ENCODE measurements at regions not wholly inside any gene's neighbourhood (a gene's known extent, or its start where the extent isn't known, plus 50 kb on each side); places are given as distances from the start of the nearest gene placed in this dataset.
"Not testable (repeated sequence)": the region's sequence is repeated elsewhere in the genome, so short reads cannot be mapped to it uniquely, and the experiment has no call there.

DNA sequence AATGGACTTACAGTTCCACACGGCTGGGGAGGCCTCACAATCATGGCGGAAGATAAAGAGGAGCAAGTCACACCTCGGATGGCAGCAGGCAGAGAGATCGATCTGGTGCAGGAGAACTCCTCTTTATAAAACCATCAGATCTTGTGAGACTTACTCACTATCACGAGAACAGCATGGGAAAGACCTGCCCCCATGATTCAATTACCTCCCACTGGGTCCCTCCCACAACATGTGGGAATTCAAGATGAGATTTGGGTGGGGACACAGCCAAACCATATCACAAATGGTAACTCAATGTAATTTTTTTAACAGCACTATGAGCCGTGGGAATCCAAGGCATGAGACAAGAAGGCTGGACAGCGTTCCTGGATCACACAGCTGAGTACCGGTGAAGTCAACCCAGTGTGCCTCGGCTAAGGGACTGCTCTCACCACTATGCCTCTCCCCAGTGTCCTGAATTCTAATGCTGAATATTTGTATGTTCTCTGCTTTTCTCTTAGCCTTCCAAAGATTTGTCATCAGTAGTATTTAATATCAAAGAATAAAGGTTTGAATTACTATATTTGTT is 84.3 kb downstream of the IRS2 start:
- not testable (repeated sequence) for DNase-seq (ENCODE audit: low read depth)

DNA sequence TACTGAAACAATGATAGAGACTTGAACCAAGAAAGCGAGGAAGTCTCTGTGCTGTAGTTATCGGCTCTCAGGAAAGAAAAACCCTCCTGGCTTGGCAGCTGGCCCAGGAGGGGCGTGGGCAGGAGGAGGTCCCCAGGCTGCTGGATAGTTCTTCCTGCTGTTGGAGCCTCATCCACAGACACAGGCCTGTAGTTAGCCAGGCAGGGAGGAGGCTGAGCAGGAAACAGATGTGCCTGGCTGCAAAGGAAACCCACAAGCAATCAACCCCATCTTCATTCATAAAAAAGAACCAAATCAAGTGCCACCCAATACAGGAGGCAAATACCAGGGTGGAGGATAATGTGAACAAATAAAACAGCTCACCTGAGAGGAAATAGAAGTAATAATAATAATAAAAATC is 86.2 kb downstream of the IRS2 start:
- peak; percentile 54 for DNase-seq (ENCODE audit: low read depth)

DNA sequence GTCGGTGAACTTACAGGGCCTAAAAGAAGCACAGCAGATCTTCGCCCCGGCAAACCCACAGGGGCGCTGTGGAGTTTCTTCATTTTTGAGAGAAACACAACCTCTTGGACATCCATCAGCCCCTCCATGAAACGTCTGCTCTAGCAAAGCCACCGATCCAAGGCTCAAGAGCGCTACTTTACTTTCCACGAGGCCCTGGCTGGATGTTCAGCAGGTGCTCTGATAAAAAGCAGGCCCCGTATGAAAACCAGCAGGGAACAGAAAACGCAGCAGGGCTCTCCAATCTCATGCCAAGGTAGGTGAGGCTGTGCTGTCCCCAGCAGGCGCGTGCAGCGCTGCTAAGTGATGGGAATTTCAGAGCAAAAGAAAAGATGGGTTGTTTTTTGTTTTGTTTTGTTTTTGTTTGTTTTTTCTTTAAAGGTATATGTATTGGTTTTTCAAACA is 86.7 kb downstream of the IRS2 start:
- no peak for DNase-seq (ENCODE audit: low read depth)

DNA sequence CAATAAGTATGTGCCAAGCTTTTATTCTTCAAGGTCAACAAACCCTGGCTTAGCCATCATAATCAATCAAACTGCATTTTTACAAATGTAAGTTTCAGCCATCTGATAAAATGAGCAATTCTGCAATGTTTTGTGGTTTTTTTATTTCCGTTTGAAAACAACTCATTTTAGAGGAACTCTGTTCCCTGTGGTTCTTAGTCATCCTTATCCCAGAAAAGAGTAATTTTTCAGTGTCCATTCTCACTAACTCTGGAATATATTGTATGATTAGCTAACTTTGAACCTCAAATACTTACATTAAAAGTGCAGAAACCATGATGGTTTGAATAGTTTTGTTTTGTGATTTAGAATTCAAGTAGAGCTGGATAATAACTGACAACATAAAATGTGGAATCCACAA is 87.6 kb downstream of the IRS2 start:
- peak; percentile 65 for DNase-seq (ENCODE audit: low read depth)

DNA sequence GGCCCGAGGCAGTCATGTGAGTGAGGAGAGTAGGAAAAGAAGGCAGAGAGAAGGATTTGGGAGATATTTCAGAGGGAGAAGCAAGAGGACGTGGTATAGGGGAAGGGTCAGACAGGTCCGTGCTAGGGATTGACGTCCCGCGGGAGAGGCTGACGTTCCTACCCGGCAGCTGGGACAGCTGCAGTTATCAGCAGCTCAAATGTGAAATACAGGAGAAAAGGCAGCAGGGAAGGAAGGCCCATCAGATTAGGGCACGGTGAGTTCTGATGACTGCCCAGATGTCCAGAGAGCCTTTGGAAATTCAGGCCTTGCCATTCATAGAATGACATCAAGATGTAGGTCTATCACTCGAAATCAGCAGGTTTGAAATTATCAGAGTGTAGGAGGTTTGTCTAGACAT is 88.4 kb downstream of the IRS2 start:
- DNase-seq (ENCODE audit: low read depth) = no peak

DNA sequence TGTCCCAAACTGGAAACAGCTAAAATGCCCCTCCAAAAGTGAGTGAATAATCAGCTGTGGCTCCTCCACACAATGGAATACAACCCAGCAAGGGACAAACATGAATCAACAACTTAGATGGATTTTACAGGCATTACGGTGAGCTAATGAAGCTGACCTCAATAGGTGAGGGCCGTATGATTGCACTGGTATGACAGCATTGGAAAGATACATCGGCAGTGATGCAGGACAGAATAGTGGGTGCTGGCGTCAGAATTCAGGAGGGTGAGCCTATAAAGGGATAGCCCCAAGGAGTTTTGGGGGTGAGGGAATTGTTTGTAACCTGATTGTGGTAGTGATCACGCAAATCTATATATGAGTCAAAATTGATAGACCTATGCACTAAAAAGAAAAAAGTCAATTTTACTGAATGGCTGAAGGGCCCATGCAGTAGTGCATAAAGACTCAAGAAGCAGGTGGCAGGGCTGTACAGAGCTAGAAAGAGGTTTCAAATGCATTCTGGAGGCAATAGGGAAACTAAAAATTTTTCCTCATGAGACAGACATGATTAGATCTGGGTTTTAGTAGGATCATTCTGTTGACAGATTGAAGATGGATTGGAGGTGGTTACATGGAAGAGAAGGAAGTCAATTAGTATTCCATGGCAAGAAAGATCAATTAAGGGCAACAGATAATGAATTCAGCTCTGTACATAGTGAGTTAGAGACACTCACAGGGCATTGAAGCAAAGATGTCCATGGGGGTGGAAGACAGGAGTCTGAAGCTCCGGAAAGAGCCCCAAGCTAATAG is 90.8 kb downstream of the IRS2 start:
- no peak for DNase-seq (ENCODE audit: low read depth)

DNA sequence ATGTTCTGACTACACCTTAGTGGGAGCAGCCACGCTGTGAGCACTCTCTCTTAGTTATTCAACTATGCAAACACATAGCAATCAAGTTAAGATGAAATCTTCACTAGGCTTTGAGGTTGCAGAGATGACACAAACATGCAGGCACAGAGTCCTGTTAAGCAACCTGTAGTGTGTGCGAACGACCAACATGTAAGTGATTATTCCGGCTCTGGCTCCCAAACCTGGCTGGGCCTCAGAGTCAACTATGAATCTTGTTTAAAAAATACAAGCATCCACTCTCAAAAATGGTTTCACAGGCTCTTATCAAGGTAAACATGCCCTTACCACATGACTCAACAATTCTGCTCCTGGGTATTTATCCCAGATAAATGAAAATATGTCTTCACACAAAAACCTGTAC is 91.4 kb downstream of the IRS2 start:
- DNase-seq (ENCODE audit: low read depth) = no peak

DNA sequence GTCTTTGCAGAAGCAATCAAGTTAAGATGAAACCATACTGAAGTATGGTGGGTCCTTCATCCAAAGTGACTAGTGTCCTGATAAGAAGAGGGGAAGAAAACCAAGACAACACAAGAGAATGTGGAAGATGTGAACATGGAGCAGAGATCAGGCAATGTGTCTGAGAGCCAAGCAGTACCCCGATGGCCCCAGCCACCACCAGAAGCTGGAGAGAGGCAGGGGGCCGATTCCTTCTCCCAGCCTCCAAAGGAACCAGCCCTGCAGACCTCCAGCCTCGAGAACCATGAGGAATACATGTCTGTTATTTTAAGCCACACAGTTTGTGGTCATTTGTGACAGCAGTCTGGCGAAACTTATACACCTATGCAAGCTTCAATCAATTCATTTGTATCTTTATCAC is 93.2 kb downstream of the IRS2 start:
- no peak for DNase-seq (ENCODE audit: low read depth)

DNA sequence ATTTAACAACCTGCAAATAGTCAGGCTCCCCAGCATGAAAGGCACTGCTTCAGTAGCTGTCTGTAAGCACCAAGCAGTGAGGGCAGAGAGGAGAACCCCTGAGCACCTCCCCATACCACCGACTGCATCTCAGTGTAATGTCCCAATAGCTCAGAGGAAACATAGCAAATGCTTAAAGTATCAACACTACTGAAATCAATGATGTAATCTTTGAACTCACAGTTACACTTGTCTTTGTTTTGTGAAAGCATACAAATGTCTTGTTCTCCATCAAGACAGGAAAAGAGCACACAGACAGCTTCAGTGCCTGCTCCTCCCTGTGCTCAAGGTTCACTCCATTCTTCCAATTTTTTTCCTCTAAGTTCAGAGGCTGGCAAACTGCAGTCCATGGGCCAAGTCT is 94.7 kb downstream of the IRS2 start:
- no peak for DNase-seq (ENCODE audit: low read depth)

DNA sequence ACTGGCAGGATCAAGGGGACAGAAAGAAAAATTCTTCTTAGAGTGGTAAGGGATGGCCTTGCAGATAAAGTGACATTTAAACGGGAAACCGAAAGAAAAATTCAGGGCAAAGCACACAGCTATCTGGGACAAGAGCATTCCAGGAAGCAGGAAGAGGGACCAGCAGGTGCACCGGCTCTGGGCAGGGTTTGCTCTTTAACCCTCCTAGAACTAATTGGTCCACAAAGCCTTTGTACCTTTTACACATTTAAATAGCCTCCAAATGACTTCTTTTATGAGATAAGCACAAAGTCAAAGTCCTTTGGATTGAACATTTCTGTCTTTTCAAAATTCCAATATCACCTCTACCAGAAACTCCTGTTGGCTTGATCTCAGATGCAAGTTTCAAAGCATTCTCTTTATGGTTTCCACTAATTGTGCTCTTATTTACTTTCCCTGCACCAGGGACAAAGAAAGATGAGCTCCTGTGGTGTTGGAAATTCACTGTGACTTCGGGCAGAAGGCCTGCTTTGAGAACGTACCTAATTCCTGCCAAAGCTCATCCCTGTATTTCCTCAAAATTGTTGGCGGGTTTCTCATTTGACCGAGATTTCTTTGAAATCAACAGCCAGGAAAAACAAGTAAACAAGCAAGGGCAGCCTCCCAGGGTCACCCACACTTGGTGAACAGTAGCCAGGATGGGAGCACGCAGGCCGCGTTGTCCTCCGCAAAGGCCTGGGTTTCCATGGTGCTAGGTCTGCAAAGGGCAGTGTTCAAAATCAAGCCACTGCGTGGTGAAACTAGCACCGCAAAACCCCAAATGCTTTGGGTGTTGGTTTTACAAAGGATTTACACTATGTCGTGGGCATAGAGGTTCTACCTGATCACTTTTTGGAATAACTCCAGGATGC is 98.6 kb downstream of the IRS2 start:
- DNase-seq (ENCODE audit: low read depth) = no peak

DNA sequence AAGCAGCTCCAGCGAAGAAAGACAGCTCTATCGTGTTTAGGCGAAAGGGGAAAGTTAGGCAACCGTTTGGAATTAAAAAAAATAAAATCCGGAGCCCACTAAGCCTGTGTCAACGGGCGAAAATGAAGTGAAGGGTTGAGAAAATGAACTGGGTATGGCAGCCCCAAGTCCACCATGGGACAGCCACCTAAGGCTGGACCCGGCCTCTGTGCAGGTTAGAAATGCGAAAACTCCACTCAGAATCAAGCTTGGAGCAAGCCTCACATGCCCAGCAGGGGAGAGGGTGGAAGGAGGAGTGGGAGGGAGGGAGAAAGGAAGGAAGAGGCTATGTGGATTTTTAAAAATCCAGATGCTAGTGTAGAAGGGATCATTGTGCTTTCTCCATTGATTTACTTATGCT is 101.2 kb downstream of the IRS2 start:
- DNase-seq (ENCODE audit: low read depth) = no peak

DNA sequence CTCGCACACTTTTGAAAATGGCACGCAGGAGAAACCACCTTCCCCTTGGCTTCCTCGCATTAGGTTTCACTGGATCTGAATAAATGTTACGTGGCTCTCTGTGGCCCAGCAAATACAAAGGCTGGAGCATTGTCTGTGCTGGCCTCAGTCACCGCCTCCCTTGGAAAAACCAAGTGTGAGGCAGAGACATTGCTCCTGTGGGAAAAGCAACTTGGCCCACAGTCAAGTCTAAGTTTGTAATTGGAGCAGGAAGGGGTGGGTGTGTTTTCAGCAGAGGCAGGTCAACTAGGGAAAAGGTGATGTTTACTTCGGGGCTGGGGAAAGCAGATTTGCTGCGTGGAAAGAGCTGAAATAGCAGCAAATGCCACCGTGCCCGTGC is 101.6 kb downstream of the IRS2 start:
- DNase-seq (ENCODE audit: low read depth) = peak; percentile 18

DNA sequence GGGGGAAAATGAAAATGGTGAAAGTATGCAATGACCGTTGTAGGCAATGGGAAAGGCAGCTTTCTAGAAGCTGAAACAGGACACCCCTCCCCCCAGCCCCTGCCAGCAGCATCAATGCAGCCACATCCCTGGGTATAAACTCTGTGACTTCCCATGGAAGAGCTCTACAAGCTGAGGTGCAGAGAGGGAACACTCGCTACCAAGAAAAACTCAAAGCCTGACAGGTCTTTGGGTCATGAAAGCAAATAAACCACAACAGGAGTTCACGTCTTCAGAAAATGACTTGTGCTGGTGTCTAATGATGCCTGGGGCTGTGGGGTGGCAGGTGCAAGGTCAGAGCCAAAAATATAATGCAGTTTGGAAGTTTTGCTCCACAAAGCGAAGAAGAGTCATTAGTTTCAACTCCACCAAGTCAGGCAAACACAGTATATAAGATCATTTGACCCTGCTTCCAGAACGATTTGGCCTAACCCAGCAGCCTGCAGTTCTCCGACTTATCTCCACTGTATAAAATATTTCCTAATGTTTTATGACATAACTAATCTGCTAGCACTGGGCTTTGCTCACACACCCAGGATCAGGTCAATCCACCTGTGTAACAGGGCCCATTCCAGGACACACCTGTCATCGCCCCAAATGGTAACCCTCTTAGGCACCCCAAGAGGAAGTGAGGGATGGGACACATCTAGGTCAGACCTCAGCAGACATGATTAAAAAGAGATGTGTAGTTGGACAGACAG is 102.1 kb downstream of the IRS2 start:
- DNase-seq (ENCODE audit: low read depth) = no peak

DNA sequence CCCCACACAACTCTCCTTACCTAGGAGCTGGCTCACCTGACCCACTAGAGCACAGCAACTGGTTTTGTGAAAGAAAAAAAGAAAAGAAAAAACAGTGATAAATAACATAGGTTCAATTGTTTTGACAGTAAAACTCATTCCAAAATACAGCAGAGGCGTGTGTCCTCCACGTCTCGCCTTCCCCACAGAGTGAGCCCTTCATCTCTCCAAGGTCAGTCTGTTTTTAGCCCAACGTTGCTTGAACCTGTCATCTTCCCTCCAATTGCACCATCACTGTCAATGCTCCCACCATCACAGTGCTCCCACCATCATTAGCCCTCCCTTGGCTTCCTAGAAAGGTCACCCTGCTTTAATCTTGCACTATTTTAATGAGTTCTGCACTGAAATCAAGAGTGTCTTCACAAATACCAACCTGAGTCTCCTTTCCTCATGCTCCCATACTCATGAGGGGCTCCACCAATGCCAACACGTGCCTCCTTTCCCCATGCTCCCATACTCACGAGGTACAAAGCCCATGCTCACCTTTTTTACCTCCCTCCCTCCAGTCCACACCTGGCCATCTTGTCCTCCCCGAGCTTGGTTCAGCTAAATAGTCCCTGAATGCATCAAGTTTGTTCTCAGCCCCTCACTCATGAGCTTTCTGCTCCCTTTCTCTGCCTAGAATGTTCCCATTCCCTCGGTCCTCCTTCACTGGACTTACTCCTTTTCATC is 103.7 kb downstream of the IRS2 start:
- DNase-seq (ENCODE audit: low read depth) = no peak

DNA sequence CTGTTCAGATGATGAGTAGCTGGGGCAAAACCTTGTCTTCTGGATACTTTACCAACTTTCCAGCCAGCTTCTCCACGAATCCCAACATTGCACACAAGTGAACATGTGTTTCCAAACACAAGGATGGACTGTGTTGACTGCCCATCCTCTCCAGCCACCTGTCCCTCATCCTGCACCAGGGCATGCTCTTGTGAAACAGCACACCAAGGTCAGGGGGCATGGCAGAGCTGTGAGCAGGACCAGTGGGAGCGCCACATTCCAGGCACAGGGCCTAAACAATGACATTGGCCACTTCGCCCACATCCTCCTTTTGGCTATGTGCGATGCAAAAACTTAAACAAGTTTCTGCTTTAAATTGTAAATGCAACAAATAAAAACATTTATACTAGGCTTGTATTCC is 105.5 kb downstream of the IRS2 start:
- DNase-seq (ENCODE audit: low read depth) = no peak

DNA sequence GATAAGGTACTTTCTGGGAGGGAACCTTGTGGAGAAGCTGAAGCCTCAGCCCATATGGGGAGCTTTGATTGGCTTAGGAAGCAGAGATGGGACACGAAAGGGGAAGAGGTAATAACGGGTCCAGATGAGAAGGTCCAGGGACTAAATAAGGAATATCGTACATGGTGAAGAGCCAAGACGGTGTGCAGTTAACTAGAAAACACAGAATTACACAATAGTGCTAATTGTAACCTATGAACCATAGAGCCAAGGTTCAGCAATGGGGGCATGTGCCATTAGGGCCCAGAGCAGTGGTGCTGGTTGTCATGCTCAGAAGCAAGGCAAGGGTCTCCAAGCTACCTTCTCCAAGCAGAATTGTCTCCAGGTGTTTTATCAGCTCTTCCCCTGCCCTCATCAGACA is 106.1 kb downstream of the IRS2 start:
- no peak for DNase-seq (ENCODE audit: low read depth)

DNA sequence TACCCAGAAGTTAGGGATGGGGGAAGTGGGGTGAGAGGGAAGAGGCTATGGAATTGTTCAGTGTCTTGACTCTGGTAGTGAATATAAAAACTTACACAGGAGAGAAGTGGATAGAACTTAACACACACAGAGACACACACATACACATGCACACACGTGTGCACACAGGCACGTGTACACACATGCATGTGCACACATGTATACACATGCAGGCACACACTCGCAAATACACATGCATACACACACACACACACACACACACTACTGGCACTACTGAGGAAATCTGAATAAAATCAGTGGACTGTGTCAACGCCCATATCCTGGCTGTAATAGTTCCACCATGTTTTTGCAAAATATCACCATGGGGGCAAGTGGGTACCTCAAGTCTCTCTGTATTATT is 107.9 kb downstream of the IRS2 start:
- no peak for DNase-seq (ENCODE audit: low read depth)

DNA sequence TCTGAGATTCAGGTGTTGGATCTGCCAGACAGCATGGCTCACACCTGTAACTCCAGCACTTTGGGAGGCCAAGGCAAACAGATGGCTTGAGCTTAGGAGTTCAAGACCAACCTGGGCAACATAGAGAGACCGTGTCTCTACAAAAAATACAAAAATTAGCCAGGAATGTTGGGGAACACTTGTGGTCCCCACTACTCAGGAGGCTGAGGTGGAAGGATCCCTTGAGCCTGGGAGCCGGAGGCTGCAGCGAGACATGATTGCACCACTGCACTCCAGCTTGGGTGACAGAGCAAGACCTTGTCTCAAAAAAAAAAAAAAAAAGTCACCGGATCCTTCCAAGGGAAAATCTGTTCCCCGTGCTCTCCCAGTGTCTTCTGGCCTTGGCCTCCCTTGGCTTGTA is 109.2 kb downstream of the IRS2 start:
- no peak for DNase-seq (ENCODE audit: low read depth)

DNA sequence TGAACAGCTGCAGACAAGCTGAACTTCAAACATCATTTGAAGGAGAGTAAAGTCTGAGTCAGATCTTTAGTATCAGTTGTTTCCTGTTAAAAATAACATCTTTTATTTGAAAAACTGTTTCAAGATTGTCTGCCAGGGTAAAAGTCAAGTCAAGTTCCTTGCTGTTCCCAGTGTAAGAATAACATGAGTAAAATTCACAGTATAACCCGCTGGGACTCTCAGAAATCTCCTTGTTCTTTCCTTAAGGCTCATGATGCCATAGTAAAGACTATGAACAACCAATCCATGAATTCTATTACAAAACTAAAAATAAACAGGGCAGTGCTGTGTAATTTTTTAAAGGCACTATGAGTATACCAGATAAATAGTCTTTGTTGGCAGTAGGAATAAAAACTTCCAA is 112.9 kb downstream of the IRS2 start:
- no peak for DNase-seq (ENCODE audit: low read depth)

DNA sequence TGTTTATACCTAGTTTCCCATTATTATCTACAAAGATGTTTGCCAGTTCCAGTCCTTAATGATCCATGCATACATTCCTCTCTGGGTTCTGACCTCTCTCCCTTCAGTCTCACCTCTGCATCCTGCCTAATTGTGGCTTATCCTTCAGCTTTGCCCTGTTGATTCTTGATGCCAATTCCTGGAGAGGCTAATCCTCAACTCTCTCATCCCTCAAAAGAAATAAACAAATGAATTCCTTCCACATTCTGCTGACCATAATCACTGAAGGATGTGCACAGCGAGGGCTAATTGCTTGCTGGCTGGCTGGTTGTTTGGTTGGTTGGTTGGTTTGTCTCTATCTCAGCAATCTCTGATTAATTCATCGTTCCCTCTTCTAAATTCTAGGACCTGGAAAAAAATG is 113.8 kb downstream of the IRS2 start:
- peak; percentile 76 for DNase-seq (ENCODE audit: low read depth)

DNA sequence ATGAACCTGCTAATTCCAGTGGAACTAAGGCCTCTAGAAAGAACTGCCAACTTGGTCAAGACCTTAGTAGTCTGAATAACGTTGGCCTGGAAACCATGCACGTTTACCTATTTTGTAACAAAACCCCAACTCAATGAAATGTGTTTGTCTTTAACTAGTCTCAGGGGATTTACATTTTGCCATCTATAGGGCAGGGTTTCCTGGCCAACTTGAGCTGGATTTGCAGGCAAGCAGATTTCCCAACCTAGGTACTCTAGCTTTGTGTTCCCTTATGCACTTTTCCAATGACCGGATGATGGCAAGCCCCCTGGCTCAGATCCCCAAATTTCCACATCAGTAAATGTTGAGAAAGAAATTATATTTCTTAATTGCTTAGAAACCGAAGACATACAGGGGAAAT is 114.5 kb downstream of the IRS2 start:
- no peak for DNase-seq (ENCODE audit: low read depth)

DNA sequence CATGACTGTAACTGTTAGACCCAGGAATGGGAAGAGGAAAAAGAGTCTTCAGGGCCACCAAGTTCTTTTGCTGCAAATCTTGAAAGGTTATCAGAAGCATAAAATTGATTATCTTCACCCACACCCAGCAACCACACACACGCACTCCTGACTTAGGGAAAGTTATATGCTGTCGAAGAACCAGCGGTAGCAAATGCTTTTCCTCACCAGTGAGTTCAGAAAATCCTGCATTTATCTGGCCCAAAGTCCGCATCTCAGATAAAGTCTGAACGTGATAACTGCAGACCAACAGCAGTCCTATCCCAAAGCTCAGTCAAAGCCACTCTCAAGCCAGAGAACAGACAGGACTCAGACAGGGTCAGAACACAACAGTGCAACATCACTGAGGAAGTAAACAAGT is 115.6 kb downstream of the IRS2 start:
- DNase-seq (ENCODE audit: low read depth) = no peak
